ENCODE measurements at regions not wholly inside any gene's neighbourhood (a gene's known extent, or its start where the extent isn't known, plus 50 kb on each side); places are given as distances from the start of the nearest gene placed in this dataset.

DNA sequence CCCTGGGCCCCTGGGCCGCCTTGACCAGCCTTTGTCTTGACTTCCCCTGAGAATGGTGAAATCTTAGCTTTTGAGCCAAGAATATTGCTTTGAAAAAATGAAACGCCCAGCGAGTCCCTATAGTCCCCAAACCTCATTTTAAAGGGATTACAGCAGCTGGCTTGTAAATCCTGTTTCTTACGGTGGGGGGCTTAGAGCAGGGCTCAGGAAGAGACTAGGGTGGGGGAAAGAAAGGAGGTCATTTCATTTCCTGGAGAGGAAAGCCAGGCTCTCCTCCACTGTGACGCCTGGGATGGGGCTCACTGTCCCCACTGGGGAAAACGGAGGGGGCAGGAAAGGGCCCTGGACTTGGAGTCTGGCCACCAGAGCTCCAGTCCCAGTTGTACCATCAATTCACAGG is 72.2 kb upstream of the ALX4 start:
- TF ChIP-seq, protein P1, sequence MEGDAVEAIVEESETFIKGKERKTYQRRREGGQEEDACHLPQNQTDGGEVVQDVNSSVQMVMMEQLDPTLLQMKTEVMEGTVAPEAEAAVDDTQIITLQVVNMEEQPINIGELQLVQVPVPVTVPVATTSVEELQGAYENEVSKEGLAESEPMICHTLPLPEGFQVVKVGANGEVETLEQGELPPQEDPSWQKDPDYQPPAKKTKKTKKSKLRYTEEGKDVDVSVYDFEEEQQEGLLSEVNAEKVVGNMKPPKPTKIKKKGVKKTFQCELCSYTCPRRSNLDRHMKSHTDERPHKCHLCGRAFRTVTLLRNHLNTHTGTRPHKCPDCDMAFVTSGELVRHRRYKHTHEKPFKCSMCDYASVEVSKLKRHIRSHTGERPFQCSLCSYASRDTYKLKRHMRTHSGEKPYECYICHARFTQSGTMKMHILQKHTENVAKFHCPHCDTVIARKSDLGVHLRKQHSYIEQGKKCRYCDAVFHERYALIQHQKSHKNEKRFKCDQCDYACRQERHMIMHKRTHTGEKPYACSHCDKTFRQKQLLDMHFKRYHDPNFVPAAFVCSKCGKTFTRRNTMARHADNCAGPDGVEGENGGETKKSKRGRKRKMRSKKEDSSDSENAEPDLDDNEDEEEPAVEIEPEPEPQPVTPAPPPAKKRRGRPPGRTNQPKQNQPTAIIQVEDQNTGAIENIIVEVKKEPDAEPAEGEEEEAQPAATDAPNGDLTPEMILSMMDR (IDR thresholded peaks at IDR 0.05; ENCODE audit: borderline replicate concordance, extremely low read depth, low read length, poor library complexity, severe bottlenecking), result no peak
- no peak for TF ChIP-seq EZH2 (IDR thresholded peaks at IDR 0.05; ENCODE audit: borderline replicate concordance, low read depth, low read length, severe bottlenecking)
